ENCODE measurements at regions not wholly inside any gene's neighbourhood (a gene's known extent, or its start where the extent isn't known, plus 50 kb on each side); places are given as distances from the start of the nearest gene placed in this dataset.

DNA sequence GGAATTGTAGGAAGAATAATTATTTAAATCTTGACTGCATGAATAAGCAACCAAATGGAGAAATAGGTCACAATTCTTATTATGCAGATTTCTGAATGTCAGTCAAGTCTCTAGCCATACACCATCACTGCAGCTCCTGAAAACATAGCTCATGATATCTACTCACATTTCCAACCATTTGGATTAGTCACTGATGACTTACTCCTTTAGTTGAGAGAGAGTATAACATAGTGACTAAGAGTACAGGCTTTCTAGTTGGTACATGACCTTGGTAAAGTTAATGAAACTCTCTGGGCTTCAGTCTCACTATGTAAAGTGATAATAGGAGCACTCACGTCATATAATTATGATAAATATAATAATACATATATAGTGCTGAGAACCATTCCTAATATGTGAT, 265.2 kb downstream of the KCNA4 start:
- TF ChIP-seq, protein P1, sequence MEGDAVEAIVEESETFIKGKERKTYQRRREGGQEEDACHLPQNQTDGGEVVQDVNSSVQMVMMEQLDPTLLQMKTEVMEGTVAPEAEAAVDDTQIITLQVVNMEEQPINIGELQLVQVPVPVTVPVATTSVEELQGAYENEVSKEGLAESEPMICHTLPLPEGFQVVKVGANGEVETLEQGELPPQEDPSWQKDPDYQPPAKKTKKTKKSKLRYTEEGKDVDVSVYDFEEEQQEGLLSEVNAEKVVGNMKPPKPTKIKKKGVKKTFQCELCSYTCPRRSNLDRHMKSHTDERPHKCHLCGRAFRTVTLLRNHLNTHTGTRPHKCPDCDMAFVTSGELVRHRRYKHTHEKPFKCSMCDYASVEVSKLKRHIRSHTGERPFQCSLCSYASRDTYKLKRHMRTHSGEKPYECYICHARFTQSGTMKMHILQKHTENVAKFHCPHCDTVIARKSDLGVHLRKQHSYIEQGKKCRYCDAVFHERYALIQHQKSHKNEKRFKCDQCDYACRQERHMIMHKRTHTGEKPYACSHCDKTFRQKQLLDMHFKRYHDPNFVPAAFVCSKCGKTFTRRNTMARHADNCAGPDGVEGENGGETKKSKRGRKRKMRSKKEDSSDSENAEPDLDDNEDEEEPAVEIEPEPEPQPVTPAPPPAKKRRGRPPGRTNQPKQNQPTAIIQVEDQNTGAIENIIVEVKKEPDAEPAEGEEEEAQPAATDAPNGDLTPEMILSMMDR (IDR thresholded peaks at IDR 0.05; ENCODE audit: insufficient read depth, low read length): no peak
- no peak for TF ChIP-seq POLR2AphosphoS5 (IDR thresholded peaks at IDR 0.05; ENCODE audit: low read depth)
- TF ChIP-seq, protein P2, sequence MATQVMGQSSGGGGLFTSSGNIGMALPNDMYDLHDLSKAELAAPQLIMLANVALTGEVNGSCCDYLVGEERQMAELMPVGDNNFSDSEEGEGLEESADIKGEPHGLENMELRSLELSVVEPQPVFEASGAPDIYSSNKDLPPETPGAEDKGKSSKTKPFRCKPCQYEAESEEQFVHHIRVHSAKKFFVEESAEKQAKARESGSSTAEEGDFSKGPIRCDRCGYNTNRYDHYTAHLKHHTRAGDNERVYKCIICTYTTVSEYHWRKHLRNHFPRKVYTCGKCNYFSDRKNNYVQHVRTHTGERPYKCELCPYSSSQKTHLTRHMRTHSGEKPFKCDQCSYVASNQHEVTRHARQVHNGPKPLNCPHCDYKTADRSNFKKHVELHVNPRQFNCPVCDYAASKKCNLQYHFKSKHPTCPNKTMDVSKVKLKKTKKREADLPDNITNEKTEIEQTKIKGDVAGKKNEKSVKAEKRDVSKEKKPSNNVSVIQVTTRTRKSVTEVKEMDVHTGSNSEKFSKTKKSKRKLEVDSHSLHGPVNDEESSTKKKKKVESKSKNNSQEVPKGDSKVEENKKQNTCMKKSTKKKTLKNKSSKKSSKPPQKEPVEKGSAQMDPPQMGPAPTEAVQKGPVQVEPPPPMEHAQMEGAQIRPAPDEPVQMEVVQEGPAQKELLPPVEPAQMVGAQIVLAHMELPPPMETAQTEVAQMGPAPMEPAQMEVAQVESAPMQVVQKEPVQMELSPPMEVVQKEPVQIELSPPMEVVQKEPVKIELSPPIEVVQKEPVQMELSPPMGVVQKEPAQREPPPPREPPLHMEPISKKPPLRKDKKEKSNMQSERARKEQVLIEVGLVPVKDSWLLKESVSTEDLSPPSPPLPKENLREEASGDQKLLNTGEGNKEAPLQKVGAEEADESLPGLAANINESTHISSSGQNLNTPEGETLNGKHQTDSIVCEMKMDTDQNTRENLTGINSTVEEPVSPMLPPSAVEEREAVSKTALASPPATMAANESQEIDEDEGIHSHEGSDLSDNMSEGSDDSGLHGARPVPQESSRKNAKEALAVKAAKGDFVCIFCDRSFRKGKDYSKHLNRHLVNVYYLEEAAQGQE (IDR thresholded peaks at IDR 0.05; ENCODE audit: insufficient replicate concordance, low read depth): no peak

All from HL-60 (cell line).